ENCODE measurements at regions not wholly inside any gene's neighbourhood (a gene's known extent, or its start where the extent isn't known, plus 50 kb on each side); places are given as distances from the start of the nearest gene placed in this dataset.

GRCh38 chr11:20311444-20311843 is 52.1 kb upstream of the HTATIP2 start:
- TF ChIP-seq, protein P1, sequence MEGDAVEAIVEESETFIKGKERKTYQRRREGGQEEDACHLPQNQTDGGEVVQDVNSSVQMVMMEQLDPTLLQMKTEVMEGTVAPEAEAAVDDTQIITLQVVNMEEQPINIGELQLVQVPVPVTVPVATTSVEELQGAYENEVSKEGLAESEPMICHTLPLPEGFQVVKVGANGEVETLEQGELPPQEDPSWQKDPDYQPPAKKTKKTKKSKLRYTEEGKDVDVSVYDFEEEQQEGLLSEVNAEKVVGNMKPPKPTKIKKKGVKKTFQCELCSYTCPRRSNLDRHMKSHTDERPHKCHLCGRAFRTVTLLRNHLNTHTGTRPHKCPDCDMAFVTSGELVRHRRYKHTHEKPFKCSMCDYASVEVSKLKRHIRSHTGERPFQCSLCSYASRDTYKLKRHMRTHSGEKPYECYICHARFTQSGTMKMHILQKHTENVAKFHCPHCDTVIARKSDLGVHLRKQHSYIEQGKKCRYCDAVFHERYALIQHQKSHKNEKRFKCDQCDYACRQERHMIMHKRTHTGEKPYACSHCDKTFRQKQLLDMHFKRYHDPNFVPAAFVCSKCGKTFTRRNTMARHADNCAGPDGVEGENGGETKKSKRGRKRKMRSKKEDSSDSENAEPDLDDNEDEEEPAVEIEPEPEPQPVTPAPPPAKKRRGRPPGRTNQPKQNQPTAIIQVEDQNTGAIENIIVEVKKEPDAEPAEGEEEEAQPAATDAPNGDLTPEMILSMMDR (IDR thresholded peaks at IDR 0.05): no peak
- TF ChIP-seq POLR2AphosphoS5 (IDR thresholded peaks at IDR 0.05) (no peak), POLR2A (IDR thresholded peaks at IDR 0.05) (no peak)
